ACC112 (cell line): ENCODE measurements at regions not wholly inside any gene's neighbourhood (a gene's known extent, or its start where the extent isn't known, plus 50 kb on each side); places are given as distances from the start of the nearest gene placed in this dataset.
"Not testable (repeated sequence)": the region's sequence is repeated elsewhere in the genome, so short reads cannot be mapped to it uniquely, and the experiment has no call there.

Experiments
- H2AFZ ChIP-seq: fragments of 200-600 bp; sonication (generic); one replicate; pipeline ENCODE4 v1.6.0; 2017; ENCODE audit warnings: antibody characterized with exemption, low read length; ENCODE audit not compliant: unreplicated experiment
- H3K27ac ChIP-seq: fragments of 200-600 bp; sonication (generic); 2 replicates; pipeline ENCODE4 v1.5.1; 2014; ENCODE audit warnings: low read depth, mild to moderate bottlenecking, antibody characterized with exemption, low read length, moderate library complexity
- H3K27me3 ChIP-seq: fragments of 200-600 bp; sonication (generic); 2 replicates; pipeline ENCODE4 v1.6.1; 2014; ENCODE audit warnings: mild to moderate bottlenecking, antibody characterized with exemption, low read length, moderate library complexity, mixed read lengths; ENCODE audit not compliant: insufficient read depth
- H3K36me3 ChIP-seq: fragments of 200-600 bp; sonication (generic); 2 replicates; pipeline ENCODE4 v1.6.1; 2016; ENCODE audit warnings: mild to moderate bottlenecking, antibody characterized with exemption, low read length, moderate library complexity, mixed read lengths; ENCODE audit not compliant: insufficient read depth
- H3K4me1 ChIP-seq: fragments of 200-600 bp; sonication (generic); one replicate; pipeline ENCODE4 v1.6.1; 2016; ENCODE audit warnings: low read length, mixed read lengths; ENCODE audit not compliant: insufficient read depth, unreplicated experiment, control insufficient read depth
- H3K4me3 ChIP-seq: fragments of 200-600 bp; sonication (generic); 2 replicates; pipeline ENCODE4 v1.5.1; 2014; ENCODE audit warnings: mild to moderate bottlenecking, low read depth, low read length
- H3K79me2 ChIP-seq: fragments of 200-600 bp; sonication (generic); one replicate; pipeline ENCODE4 v1.6.0; 2016; ENCODE audit warnings: low read length; ENCODE audit not compliant: control insufficient read depth, unreplicated experiment, insufficient read depth

GRCh38 chr1:203996126-203996525, 76.8 kb upstream of the SOX13 start:
- Histone ChIP-seq H3K4me3 (no peak overlapping the region), H3K27ac (no peak overlapping the region), H3K27me3 (peaks cover 10% of the 10 kb centered on the region; the same call in 1 of the 2 replicates), H3K36me3 (no peaks in the 10 kb centered on the region), H3K4me1 (no peaks in the 10 kb centered on the region), H2AFZ (no peak overlapping the region), H3K79me2 (no peaks in the 10 kb centered on the region)

- not testable (repeated sequence) for H3K79me2 ChIP-seq, H3K36me3 ChIP-seq
These were observed 74.3 kb upstream of the SOX13 start for GRCh38 chr1:203998571-203998970.

GRCh38 chr1:203999618-204000017, 73.3 kb upstream of the SOX13 start:
- H2AFZ ChIP-seq = no peak overlapping the region
- peaks cover 4% of the 10 kb centered on the region; the same call in 1 of the 2 replicates for H3K27me3 ChIP-seq
- H3K4me3 ChIP-seq = no peak overlapping the region
- H3K36me3 ChIP-seq = no peaks in the 10 kb centered on the region
- no peaks in the 10 kb centered on the region for H3K79me2 ChIP-seq
- H3K4me1 ChIP-seq = no peaks in the 10 kb centered on the region
- H3K27ac ChIP-seq = no peak overlapping the region

More at GRCh38 chr1:203998571-203998970, 74.3 kb upstream of the SOX13 start:
- not testable (repeated sequence) for H3K27ac ChIP-seq, H3K4me1 ChIP-seq, H3K4me3 ChIP-seq, H3K27me3 ChIP-seq, H2AFZ ChIP-seq

- Histone ChIP-seq H3K4me3 (no peak overlapping the region), H3K27me3 (no peaks in the 10 kb centered on the region), H2AFZ (no peak overlapping the region), H3K4me1 (no peaks in the 10 kb centered on the region), H3K36me3 (no peaks in the 10 kb centered on the region), H3K79me2 (no peaks in the 10 kb centered on the region), H3K27ac (no peak overlapping the region)
These were observed 71.6 kb upstream of the SOX13 start for GRCh38 chr1:204001166-204001901.

- Histone ChIP-seq H3K4me1 (no peaks in the 10 kb centered on the region), H3K27ac (no peak overlapping the region), H3K79me2 (no peaks in the 10 kb centered on the region), H2AFZ (no peak overlapping the region), H3K4me3 (no peak overlapping the region), H3K36me3 (no peaks in the 10 kb centered on the region), H3K27me3 (no peaks in the 10 kb centered on the region)
These were observed 70.3 kb upstream of the SOX13 start for GRCh38 chr1:204002614-204003013.

GRCh38 chr1:204003536-204003935, 69.4 kb upstream of the SOX13 start:
- Histone ChIP-seq H2AFZ (no peak overlapping the region), H3K27ac (no peak overlapping the region)

GRCh38 chr1:204011426-204011825, 61.5 kb upstream of the SOX13 start:
- Histone ChIP-seq H3K27ac (no peak overlapping the region), H3K36me3 (no peaks in the 10 kb centered on the region), H3K4me1 (no peaks in the 10 kb centered on the region), H3K4me3 (no peak overlapping the region), H2AFZ (no peak overlapping the region), H3K27me3 (no peaks in the 10 kb centered on the region), H3K79me2 (no peaks in the 10 kb centered on the region)

More at GRCh38 chr1:204003536-204003935, 69.4 kb upstream of the SOX13 start:
- Histone ChIP-seq H3K79me2 (no peaks in the 10 kb centered on the region), H3K27me3 (no peaks in the 10 kb centered on the region), H3K4me3 (no peak overlapping the region), H3K4me1 (no peaks in the 10 kb centered on the region), H3K36me3 (no peaks in the 10 kb centered on the region)

- Histone ChIP-seq H3K27me3 (no peaks in the 10 kb centered on the region), H3K27ac (no peak overlapping the region), H2AFZ (no peak overlapping the region), H3K4me3 (no peak overlapping the region), H3K79me2 (no peaks in the 10 kb centered on the region), H3K36me3 (no peaks in the 10 kb centered on the region), H3K4me1 (no peaks in the 10 kb centered on the region)
These were observed 59.9 kb upstream of the SOX13 start for GRCh38 chr1:204013052-204013451.

- H3K79me2 ChIP-seq = no peaks in the 10 kb centered on the region
- no peak overlapping the region for H2AFZ ChIP-seq
- H3K4me3 ChIP-seq = no peak overlapping the region
- no peaks in the 10 kb centered on the region for H3K4me1 ChIP-seq
- no peak overlapping the region for H3K27ac ChIP-seq
- H3K27me3 ChIP-seq = no peaks in the 10 kb centered on the region
- H3K36me3 ChIP-seq = no peaks in the 10 kb centered on the region
These were observed 58.6 kb upstream of the SOX13 start for GRCh38 chr1:204014336-204014735.

- not testable (repeated sequence) for H3K27me3 ChIP-seq, H3K36me3 ChIP-seq, H3K79me2 ChIP-seq, H3K4me3 ChIP-seq, H3K4me1 ChIP-seq, H2AFZ ChIP-seq, H3K27ac ChIP-seq
These were observed 58.0 kb upstream of the SOX13 start for GRCh38 chr1:204014961-204015360.

- no peaks in the 10 kb centered on the region for H3K36me3 ChIP-seq
- H3K4me1 ChIP-seq = no peaks in the 10 kb centered on the region
- H3K4me3 ChIP-seq = no peak overlapping the region
- no peak overlapping the region for H2AFZ ChIP-seq
- H3K27me3 ChIP-seq = no peaks in the 10 kb centered on the region
- H3K79me2 ChIP-seq = no peaks in the 10 kb centered on the region
- H3K27ac ChIP-seq = no peak overlapping the region
These were observed 55.9 kb upstream of the SOX13 start for GRCh38 chr1:204017032-204017431.
